Natural killer cell (primary cell): ENCODE measurements at regions not wholly inside any gene's neighbourhood (a gene's known extent, or its start where the extent isn't known, plus 50 kb on each side); places are given as distances from the start of the nearest gene placed in this dataset.
A peak's percentile ranks its signal among the peaks of the same experiment; 100 is the strongest.

Experiments used
- ATAC-seq, 3 donors: fragments of 150-1000 bp in 2 of 3; fragments of 200-7000 bp in 1 of 3; cut with Tn5 transposase; 1 replicate in 1 of 3; 2 replicates in 2 of 3; pipeline ENCODE4 v1.10.0; 2021; ENCODE audit warnings: mild to moderate bottlenecking in 2 of 3, moderate library complexity in 2 of 3
- DNase-seq, 2 donors: peaks; one replicate each; pipeline versions ENCODE4 v3.0.0 to v3.0.0-alpha.2; 2013 to 2021; ENCODE audit warnings: mixed read lengths in 1 of 2
- H3K27ac ChIP-seq: one replicate; pipeline ENCODE4 v1.5.1; 2013; ENCODE audit warnings: mild to moderate bottlenecking, low read length
- H3K27me3 ChIP-seq: one replicate; pipeline ENCODE4 v1.6.1; 2013; ENCODE audit warnings: low read length; ENCODE audit not compliant: control insufficient read depth, insufficient read depth
- H3K36me3 ChIP-seq: one replicate; pipeline ENCODE4 v1.6.1; 2013; ENCODE audit warnings: low read length; ENCODE audit not compliant: control insufficient read depth, insufficient read depth
- H3K4me1 ChIP-seq: one replicate; pipeline ENCODE4 v1.6.1; 2013; ENCODE audit warnings: low read length; ENCODE audit not compliant: control insufficient read depth, insufficient read depth
- H3K4me3 ChIP-seq: one replicate; pipeline ENCODE4 v1.5.1; 2013; ENCODE audit warnings: low read length
- H3K9me3 ChIP-seq: one replicate; pipeline ENCODE4 v1.6.1; 2013; ENCODE audit warnings: low read length; ENCODE audit not compliant: control insufficient read depth, insufficient read depth
- H3K27ac Mint-ChIP-seq, 2 donors: one replicate each; pipeline ENCODE4 v1.8.0; 2022; ENCODE audit warnings: mild to moderate bottlenecking in 2 of 2, mixed read lengths in 2 of 2, moderate library complexity in 1 of 2
- H3K27me3 Mint-ChIP-seq, 2 donors: one replicate each; pipeline ENCODE4 v1.8.0; 2022; ENCODE audit warnings: low read depth in 2 of 2, mixed read lengths in 2 of 2
- H3K36me3 Mint-ChIP-seq: one replicate; pipeline ENCODE4 v1.8.0; 2022; ENCODE audit warnings: mixed read lengths
- H3K4me1 Mint-ChIP-seq, 2 donors: one replicate each; pipeline ENCODE4 v1.8.0; 2022; ENCODE audit warnings: mixed read lengths in 2 of 2
- H3K4me3 Mint-ChIP-seq: one replicate; pipeline ENCODE4 v1.8.0; 2022; ENCODE audit warnings: mild to moderate bottlenecking, moderate library complexity, mixed read lengths
- H3K9me3 Mint-ChIP-seq, 2 donors: one replicate each; pipeline ENCODE4 v1.8.0; 2022; ENCODE audit warnings: mixed read lengths in 2 of 2
- WGBS: methylation state at CpG from one replicate; pipeline ENCODE4 v1.1.7; 2013; ENCODE audit warnings: missing lambda C conversion rate; ENCODE audit not compliant: insufficient coverage; 5-methylcytosine and 5-hydroxymethylcytosine counted together
- intact Hi-C: fragments of 100-400 bp; cut with micrococcal nuclease; formaldehyde crosslinking; loops from one replicate; pipeline ENCODE4 v1.14.2; 2022
- TF ChIP-seq, protein P1 (sequence below): fragments of 200-600 bp; IDR thresholded peaks from one replicate; pipeline ENCODE4 v1.8.0; 2022; ENCODE audit warnings: antibody characterized with exemption

DNA sequence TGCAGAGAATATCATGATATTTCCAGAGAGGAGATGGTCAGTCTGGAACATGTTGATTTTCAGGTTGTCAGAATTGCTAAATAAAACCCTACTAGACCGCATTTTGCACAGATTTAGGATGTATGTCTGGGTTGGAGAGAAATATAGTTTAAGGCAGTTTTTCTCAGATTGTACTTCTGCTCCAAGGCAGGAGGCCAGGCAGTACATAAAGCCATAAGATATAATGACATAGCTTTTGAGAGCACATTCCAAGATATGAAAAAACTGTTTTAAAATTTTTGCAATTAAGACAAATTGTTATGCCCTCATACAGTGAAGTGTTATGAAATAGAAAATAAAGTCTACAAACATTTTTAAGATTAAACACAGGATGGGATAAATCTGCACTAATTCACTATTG, 301.8 kb upstream of the CBLB start:
- peaks cover 5% of the 10 kb centered on the region for H3K4me1 ChIP-seq
- no peaks in the 10 kb centered on the region for H3K36me3 Mint-ChIP-seq
- DNase-seq (no peak), ATAC-seq (no peak)
- peaks cover 27 to 39% of the 10 kb centered on the region in 2 donors for H3K4me1 Mint-ChIP-seq
- no peaks in the 10 kb centered on the region for H3K27me3 ChIP-seq
- H3K9me3 Mint-ChIP-seq: no peaks in the 10 kb centered on the region
- H3K4me3 ChIP-seq: no peak overlapping the region
- H3K27me3 Mint-ChIP-seq: no peaks in the 10 kb centered on the region
- intact Hi-C loops: loop anchor here (10.0 kb wide), 3 partner anchors 106 to 164 kb away; no protein-coding TSS in a partner anchor
- 100% methylated on average over 1 of the region's 1 CpG for WGBS
- no peak overlapping the region for H3K4me3 Mint-ChIP-seq
- no peak overlapping the region for H3K27ac ChIP-seq
- H3K9me3 ChIP-seq: no peaks in the 10 kb centered on the region
- H3K36me3 ChIP-seq: no peaks in the 10 kb centered on the region
- H3K27ac Mint-ChIP-seq: no peak overlapping the region
- TF ChIP-seq, protein P1, sequence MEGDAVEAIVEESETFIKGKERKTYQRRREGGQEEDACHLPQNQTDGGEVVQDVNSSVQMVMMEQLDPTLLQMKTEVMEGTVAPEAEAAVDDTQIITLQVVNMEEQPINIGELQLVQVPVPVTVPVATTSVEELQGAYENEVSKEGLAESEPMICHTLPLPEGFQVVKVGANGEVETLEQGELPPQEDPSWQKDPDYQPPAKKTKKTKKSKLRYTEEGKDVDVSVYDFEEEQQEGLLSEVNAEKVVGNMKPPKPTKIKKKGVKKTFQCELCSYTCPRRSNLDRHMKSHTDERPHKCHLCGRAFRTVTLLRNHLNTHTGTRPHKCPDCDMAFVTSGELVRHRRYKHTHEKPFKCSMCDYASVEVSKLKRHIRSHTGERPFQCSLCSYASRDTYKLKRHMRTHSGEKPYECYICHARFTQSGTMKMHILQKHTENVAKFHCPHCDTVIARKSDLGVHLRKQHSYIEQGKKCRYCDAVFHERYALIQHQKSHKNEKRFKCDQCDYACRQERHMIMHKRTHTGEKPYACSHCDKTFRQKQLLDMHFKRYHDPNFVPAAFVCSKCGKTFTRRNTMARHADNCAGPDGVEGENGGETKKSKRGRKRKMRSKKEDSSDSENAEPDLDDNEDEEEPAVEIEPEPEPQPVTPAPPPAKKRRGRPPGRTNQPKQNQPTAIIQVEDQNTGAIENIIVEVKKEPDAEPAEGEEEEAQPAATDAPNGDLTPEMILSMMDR: no peak

DNA sequence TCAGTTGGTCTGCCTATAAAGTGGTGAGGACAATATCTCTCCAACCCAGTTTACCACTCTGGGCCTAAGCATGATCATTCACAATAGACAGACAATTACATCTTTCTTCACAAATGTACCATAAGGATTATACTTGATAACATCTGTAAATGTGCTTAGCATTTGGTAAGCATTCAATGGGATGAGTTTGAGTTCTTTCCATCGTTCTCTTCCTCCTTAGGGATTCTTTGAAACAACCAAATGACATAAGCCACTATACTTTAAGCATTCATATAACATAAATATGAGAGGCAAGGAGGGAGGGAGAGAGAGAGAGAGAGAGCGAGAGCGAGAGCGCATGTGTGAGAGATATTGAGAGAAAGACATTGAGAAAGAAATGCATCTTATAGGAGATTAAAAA, 303.3 kb upstream of the CBLB start:
- Histone ChIP-seq H3K27ac (no peak overlapping the region), H3K36me3 (no peaks in the 10 kb centered on the region), H3K4me3 (no peak overlapping the region), H3K4me1 (peaks cover 11% of the 10 kb centered on the region), H3K27me3 (no peaks in the 10 kb centered on the region), H3K9me3 (no peaks in the 10 kb centered on the region)
- H3K36me3 Mint-ChIP-seq: no peaks in the 10 kb centered on the region
- peak overlapping the region; percentile 84 for H3K4me3 Mint-ChIP-seq
- no peak for DNase-seq
- peak overlapping the region; percentile 67 to 79 for H3K27ac Mint-ChIP-seq
- peaks cover 41 to 51% of the 10 kb centered on the region in 2 donors for H3K4me1 Mint-ChIP-seq
- no peak for ATAC-seq
- TF ChIP-seq, protein P1: no peak
- WGBS: 100% methylated on average over 3 of the region's 4 CpGs
- no peaks in the 10 kb centered on the region for H3K27me3 Mint-ChIP-seq
- intact Hi-C loops: loop anchor here (10.0 kb wide), 3 partner anchors 107 to 163 kb away; no protein-coding TSS in a partner anchor
- H3K9me3 Mint-ChIP-seq: no peaks in the 10 kb centered on the region

DNA sequence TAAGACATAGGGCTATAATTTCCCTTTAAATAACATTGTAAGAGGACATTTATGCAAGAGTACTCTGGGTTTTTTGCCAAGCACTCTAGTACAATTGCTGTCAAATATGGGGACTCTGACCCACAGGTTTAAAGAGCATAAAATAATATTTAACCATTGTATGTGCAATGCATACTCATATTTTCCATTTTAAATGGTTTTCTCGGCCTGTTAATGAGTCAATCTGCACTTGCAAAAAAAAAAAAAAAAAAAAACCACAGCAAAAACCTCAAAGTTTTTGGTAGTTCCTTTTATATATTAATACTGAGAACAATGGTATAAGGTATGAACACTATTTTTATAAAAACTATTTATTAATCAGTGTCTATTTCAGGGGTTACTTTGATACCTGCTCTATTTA, 304.0 kb upstream of the CBLB start:
- Histone ChIP-seq H3K27me3 (no peaks in the 10 kb centered on the region), H3K27ac (no peak overlapping the region), H3K9me3 (no peaks in the 10 kb centered on the region), H3K4me3 (no peak overlapping the region), H3K4me1 (peaks cover 11% of the 10 kb centered on the region), H3K36me3 (no peaks in the 10 kb centered on the region)
- TF ChIP-seq, protein P1: no peak
- Mint-ChIP-seq H3K9me3 (no peaks in the 10 kb centered on the region), H3K27ac (peak overlapping the region; percentile 67 to 79), H3K36me3 (no peaks in the 10 kb centered on the region), H3K27me3 (no peaks in the 10 kb centered on the region), H3K4me3 (peak overlapping the region; percentile 73), H3K4me1 (peaks cover 43 to 54% of the 10 kb centered on the region in 2 donors)
- DNase-seq: peak in 1 of 2 donors; percentile 29
- intact Hi-C loops: loop anchor here (10.0 kb wide), 3 partner anchors 108 to 162 kb away; no protein-coding TSS in a partner anchor
- no CpG with 5 or more reads among the region's 1 CpG for WGBS
- peak; percentile 27 to 65 (median 46) for ATAC-seq

DNA sequence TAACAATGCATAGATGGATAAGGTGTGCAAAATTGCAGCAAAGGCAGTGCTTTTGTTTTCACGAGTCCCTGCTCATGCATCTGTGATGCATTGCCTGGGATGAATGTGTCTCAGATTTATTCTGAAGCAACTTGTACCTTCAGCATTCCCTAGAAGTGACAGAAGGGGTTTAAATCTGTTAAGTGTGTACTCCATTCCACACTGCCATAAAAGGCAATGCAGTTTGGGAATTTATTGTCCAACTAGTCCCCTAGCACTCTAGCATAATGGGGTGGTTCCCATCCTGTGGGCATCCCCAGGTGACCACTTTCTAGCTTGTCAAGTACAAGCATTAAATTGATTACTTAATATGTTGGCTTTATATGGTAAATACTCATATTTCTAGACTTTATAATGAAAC, 306.5 kb upstream of the CBLB start:
- H3K9me3 ChIP-seq: no peaks in the 10 kb centered on the region
- TF ChIP-seq, protein P1: no peak
- no peak overlapping the region for H3K4me3 ChIP-seq
- WGBS: 89% methylated on average over 1 of the region's 1 CpG
- ATAC-seq (no peak), DNase-seq (no peak)
- Mint-ChIP-seq H3K27ac (peak overlapping the region; percentile 20 to 93), H3K9me3 (no peaks in the 10 kb centered on the region), H3K27me3 (no peaks in the 10 kb centered on the region), H3K4me3 (no peak overlapping the region), H3K36me3 (no peaks in the 10 kb centered on the region), H3K4me1 (peaks cover 50 to 54% of the 10 kb centered on the region in 2 donors)
- no peak overlapping the region for H3K27ac ChIP-seq
- no peaks in the 10 kb centered on the region for H3K27me3 ChIP-seq
- intact Hi-C loops: loop anchor here (5.0 to 10.0 kb wide), 4 partner anchors 110 to 308 kb away; partner anchors contain the start of gene CBLB
- peaks cover 11% of the 10 kb centered on the region for H3K4me1 ChIP-seq
- no peaks in the 10 kb centered on the region for H3K36me3 ChIP-seq
